Chondrocyte (in vitro differentiated cells): ENCODE measurements at regions not wholly inside any gene's neighbourhood (a gene's known extent, or its start where the extent isn't known, plus 50 kb on each side); places are given as distances from the start of the nearest gene placed in this dataset.
"Not testable (repeated sequence)": the region's sequence is repeated elsewhere in the genome, so short reads cannot be mapped to it uniquely, and the experiment has no call there.

ENCODE experiments used
- DNase-seq: peaks from one replicate; pipeline ENCODE4 v3.0.0; 2021; ENCODE audit warnings: mixed read lengths, low spot score
- H3K27ac Mint-ChIP-seq: one replicate; pipeline ENCODE4 v1.8.0; 2021; ENCODE audit warnings: mild to moderate bottlenecking, moderate library complexity, mixed read lengths; ENCODE audit not compliant: unreplicated experiment
- H3K27me3 Mint-ChIP-seq: 2 replicates; pipeline ENCODE4 v1.8.0; 2021; ENCODE audit warnings: low read depth, mixed read lengths
- H3K36me3 Mint-ChIP-seq: 2 replicates; pipeline ENCODE4 v1.8.0; 2021; ENCODE audit warnings: low read depth, mixed read lengths
- H3K4me1 Mint-ChIP-seq: 2 replicates; pipeline ENCODE4 v1.8.0; 2021; ENCODE audit warnings: low read depth, mild to moderate bottlenecking, mixed read lengths
- H3K4me3 Mint-ChIP-seq: one replicate; pipeline ENCODE4 v1.8.0; 2021; ENCODE audit warnings: mild to moderate bottlenecking, moderate library complexity, mixed read lengths; ENCODE audit not compliant: unreplicated experiment
- H3K9me3 Mint-ChIP-seq: 2 replicates; pipeline ENCODE4 v1.8.0; 2021; ENCODE audit warnings: low read depth, mixed read lengths
- TF ChIP-seq, protein P1 (sequence below): fragments of 200-600 bp; sonication (generic); IDR thresholded peaks from 2 replicates; pipeline ENCODE4 v1.5.0; 2021; ENCODE audit warnings: antibody characterized with exemption, mild to moderate bottlenecking, moderate library complexity

DNA sequence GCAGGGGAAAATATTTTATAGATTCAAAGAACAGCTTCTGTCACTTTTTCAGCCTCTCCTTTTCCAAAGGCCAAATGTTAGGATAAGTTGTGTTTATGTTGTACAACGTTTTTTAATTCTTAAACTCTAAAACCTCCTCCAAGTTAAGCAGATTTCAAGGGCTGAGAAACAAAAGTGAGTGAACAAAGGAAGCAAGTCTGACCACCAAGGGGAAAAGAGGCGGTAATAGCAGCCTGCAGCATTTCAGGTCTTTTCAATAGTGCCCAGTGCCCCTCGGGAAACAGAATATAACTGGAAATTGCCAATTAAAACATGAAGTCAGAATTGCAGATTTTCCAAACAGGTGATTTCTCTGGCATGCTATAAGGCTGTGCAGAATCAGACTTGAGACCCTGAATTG lies 510.0 kb upstream of the HTR2C start:
- H3K27ac Mint-ChIP-seq, result no peak overlapping the region
- H3K27me3 Mint-ChIP-seq, result peaks cover 13% of the 10 kb centered on the region
- no peak overlapping the region for H3K4me3 Mint-ChIP-seq

DNA sequence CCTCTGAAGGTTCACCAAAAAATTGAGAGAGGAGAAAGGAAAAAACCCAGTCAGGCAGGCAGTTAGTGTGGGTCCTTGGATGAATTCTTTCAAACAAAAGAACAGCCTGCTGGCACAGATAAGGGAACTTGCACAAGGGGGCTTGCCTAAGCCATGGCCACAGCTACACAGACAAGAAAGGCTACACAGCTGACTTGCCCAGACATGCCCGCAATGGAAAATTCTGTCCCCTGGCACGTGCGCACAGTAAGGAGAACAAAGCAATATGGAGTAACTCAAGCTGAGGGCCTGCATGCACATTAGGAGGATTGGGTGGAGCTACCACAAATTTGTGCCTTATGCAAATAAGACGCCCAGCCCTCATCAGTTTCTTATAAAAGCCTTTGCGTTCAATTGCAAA lies 512.5 kb upstream of the HTR2C start:
- Mint-ChIP-seq H3K27ac (no peak overlapping the region), H3K27me3 (peaks cover 7% of the 10 kb centered on the region), H3K36me3 (no peaks in the 10 kb centered on the region), H3K9me3 (no peaks in the 10 kb centered on the region), H3K4me1 (no peaks in the 10 kb centered on the region), H3K4me3 (no peak overlapping the region)
- TF ChIP-seq, protein P1, sequence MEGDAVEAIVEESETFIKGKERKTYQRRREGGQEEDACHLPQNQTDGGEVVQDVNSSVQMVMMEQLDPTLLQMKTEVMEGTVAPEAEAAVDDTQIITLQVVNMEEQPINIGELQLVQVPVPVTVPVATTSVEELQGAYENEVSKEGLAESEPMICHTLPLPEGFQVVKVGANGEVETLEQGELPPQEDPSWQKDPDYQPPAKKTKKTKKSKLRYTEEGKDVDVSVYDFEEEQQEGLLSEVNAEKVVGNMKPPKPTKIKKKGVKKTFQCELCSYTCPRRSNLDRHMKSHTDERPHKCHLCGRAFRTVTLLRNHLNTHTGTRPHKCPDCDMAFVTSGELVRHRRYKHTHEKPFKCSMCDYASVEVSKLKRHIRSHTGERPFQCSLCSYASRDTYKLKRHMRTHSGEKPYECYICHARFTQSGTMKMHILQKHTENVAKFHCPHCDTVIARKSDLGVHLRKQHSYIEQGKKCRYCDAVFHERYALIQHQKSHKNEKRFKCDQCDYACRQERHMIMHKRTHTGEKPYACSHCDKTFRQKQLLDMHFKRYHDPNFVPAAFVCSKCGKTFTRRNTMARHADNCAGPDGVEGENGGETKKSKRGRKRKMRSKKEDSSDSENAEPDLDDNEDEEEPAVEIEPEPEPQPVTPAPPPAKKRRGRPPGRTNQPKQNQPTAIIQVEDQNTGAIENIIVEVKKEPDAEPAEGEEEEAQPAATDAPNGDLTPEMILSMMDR, result no peak
- DNase-seq, result no peak

More for the DNA sequence above, 510.0 kb upstream of the HTR2C start:
- TF ChIP-seq, protein P1, result no peak
- no peak for DNase-seq
- no peaks in the 10 kb centered on the region for H3K9me3 Mint-ChIP-seq
- no peaks in the 10 kb centered on the region for H3K4me1 Mint-ChIP-seq
- no peaks in the 10 kb centered on the region for H3K36me3 Mint-ChIP-seq

DNA sequence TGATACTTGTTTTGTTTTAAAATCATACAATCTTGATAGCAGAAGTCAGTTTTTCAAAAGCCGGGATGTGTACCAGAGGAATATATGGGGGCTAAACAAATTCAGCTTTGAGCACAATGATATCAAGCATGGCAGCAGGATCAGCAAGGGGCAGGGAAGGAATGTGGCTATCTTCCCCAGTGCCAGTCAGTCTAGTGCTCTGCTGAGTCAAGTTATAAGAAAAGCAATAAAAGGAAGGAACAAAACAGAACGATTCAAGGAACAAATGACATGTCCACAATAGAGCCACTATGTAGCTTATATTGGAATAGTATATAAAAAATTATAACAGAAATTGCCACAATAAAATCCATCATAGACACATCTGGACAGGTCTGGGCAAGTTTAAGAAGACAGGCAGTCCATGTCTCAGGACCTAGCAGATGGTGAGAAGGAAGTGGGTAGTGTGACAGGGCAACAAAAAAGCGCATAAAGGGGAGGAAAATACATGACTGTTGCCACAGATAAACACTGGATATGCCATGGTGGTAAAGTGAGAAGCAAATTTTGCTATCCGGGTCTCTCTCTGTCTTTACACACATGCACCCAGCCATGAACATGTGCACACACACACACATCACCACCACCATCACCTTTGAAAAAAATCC lies 518.2 kb upstream of the HTR2C start:
- Mint-ChIP-seq H3K27ac (no peak overlapping the region), H3K4me3 (no peak overlapping the region)
- TF ChIP-seq, protein P1, result no peak

DNA sequence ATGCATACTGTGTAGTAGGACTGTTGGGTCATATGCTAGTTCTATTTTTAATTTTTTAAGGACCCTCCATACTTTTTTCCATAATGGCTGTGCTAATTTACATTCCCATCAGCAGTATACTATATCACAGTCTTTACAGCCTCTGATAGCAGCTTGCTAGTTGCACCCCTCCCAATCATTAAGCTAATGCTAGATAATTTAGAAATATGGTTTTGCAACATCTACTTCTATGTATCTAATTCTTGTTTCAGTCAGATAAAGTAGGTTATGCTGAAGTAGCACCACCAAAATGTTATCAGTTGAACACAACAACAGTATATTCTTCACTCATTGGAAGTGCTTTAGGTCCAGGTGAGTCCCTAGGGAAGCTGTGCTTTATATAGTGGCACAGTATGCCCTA lies 522.7 kb upstream of the HTR2C start:
- Mint-ChIP-seq H3K9me3 (no peaks in the 10 kb centered on the region), H3K27ac (no peak overlapping the region), H3K4me1 (no peaks in the 10 kb centered on the region), H3K27me3 (no peaks in the 10 kb centered on the region), H3K36me3 (no peaks in the 10 kb centered on the region), H3K4me3 (no peak overlapping the region)
- TF ChIP-seq, protein P1, result no peak
- no peak for DNase-seq

More for the DNA sequence above, 518.2 kb upstream of the HTR2C start:
- Mint-ChIP-seq H3K27me3 (peaks cover 1% of the 10 kb centered on the region), H3K36me3 (no peaks in the 10 kb centered on the region), H3K4me1 (no peaks in the 10 kb centered on the region), H3K9me3 (no peaks in the 10 kb centered on the region)
- no peak for DNase-seq

DNA sequence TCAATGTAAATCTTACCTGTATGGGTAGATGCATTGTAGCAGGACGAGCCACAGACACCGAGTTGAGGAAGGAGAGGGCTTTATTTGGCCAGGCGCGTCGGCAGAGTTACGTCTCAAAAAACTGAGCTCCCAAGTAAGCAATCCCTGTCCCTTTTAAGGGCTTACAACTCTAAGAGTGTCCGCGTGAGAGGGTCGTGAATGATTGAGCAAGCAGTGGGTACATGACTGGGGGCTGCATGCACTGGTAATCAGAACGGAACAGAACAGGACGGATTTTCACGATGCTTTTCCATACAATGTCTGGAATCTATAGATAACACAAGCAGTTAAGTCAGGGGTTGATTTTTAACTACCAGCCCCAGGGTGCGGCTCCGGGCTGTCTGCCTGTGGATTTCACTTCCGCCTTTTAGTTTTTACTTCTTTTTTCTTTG lies 524.9 kb upstream of the HTR2C start:
- no peaks in the 10 kb centered on the region for H3K4me1 Mint-ChIP-seq
- H3K36me3 Mint-ChIP-seq, result no peaks in the 10 kb centered on the region
- DNase-seq, result no peak
- no peaks in the 10 kb centered on the region for H3K9me3 Mint-ChIP-seq
- no peaks in the 10 kb centered on the region for H3K27me3 Mint-ChIP-seq
- no peak overlapping the region for H3K4me3 Mint-ChIP-seq
- no peak overlapping the region for H3K27ac Mint-ChIP-seq
- TF ChIP-seq, protein P1, result no peak

DNA sequence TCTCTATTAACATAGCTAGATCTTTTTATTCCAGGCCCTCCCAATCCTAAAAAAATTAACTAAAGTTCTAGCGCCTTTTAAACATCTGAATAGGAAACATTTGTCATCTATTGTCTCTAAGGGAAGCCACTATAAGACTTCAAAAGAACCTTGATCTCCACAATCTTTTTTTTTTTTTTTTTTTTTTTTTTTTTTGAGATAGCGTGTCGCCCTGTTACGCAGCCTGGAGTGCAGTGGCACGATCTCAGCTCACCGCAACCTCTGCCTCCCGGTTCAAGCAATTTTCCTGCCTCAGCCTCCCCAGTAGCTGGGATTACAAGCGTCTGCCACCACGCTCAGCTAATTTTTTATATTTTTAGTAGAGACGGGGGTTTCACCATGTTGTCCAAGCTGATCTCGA lies 526.5 kb upstream of the HTR2C start:
- not testable (repeated sequence) for H3K27me3 Mint-ChIP-seq, H3K4me3 Mint-ChIP-seq, H3K27ac Mint-ChIP-seq, DNase-seq, H3K36me3 Mint-ChIP-seq, H3K4me1 Mint-ChIP-seq, H3K9me3 Mint-ChIP-seq
